Epithelial cell of esophagus (primary cell): ENCODE measurements at regions not wholly inside any gene's neighbourhood (a gene's known extent, or its start where the extent isn't known, plus 50 kb on each side); places are given as distances from the start of the nearest gene placed in this dataset.

ENCODE experiments used
- DNase-seq: peaks from one replicate; pipeline ENCODE4 v3.0.0; 2010; ENCODE audit warnings: low read depth
- H3K4me3 ChIP-seq: 2 replicates; pipeline ENCODE4 v1.5.1; 2011; ENCODE audit warnings: mild to moderate bottlenecking, low read length, control low read depth
- CTCF ChIP-seq: IDR thresholded peaks from 2 replicates; pipeline ENCODE4 v1.5.1; 2011; ENCODE audit warnings: low read depth, mild to moderate bottlenecking, low read length, control low read depth, inconsistent platforms; ENCODE audit not compliant: insufficient read depth; ENCODE audit errors: missing control alignments

DNA sequence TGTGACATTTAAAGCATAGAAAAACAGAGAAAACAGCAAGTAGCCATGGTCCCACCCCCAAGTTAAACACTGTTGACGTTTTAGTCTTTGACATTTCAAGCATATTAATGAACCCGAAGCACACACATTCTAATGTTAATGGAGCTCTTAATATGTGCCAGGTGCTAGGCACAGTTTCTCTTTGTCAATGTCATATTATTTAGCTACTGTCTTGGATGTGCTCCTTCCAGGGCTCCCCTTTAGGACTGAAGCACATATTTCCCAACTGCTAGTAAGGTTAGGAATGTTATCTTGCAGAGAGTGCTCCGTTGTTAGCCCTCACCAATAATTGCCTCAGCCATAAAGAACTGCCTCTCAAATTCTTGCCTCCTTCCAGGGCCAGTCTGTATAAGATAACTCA, 716.6 kb upstream of the TENM4 start:
- no peak overlapping the region for H3K4me3 ChIP-seq
- no peak for DNase-seq
- no peak for TF ChIP-seq CTCF

DNA sequence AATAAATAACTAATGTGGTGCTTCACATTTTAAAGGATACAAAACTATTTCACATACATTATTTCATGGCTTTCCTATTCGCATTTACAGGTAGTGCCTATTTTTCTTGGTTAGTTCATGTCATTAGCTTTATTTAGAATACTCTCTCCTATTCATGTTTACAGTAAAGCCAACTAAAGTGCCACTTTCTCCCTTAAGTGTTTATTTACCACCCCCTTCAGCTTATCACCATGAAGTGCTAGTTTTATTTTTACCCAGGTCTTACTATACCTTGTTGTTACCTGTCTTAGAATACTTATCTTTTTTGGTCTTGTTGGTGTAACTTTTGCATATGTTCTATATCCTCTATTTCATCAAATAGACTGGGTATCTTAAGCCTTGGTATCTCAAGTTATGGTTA, 715.2 kb upstream of the TENM4 start:
- TF ChIP-seq CTCF, result no peak
- H3K4me3 ChIP-seq, result no peak overlapping the region
- no peak for DNase-seq

- DNase-seq, result peak; percentile 49
- no peak overlapping the region for H3K4me3 ChIP-seq
- TF ChIP-seq CTCF, result peak; percentile 64
Measured at GRCh38 chr11:80155412-80156017, 714.7 kb upstream of the TENM4 start.

DNA sequence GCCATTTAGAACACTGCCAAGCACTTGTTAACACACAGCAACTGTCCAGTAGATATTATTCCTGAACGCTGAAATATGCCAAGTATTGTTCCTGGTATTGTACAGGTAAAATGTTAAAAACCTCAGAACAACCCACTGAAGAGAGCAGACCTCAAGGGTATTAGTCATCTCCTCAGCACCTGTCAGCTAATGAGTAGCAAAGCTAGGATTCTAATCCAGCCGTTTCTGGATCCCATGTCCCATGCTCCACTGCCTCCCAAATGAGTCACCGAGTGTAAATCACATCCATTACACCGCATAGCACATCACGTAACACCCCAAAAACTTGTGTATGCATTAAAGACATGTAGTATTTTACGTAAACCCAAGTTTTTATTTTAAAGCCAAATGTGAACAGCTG, 705.4 kb upstream of the TENM4 start:
- no peak overlapping the region for H3K4me3 ChIP-seq
- TF ChIP-seq CTCF, result no peak
- peak; percentile 56 for DNase-seq

DNA sequence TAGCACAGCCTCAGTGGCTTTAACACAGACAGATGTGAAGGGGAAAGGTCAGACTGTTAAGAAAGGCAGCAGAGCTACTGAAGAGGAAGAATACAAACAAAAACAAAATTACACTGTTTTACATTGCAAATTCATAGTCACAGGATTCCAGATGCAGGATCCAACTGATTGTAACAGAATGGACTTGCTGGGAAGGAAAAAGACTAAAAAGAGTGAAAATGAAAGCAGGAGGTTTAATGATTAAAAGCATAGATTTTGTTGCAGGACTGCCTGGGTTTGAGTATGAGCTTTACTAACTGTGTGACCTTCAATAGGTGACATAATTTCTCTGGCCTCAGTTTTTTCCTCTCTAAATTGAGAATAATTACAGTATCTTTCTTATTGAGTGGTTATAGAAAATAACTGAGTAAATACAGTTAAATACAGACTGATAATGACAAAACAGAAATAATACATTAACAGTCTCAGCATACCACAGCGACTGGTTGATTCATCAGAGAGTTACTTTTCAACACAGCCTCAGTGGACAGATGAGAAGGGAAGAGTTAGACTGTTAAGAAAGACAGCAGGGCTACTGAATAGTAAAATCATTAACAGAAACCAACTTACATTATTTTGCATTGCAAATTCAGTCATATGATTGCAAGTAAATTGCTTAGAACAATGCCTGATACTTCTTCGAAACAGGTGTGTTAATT, 704.2 kb upstream of the TENM4 start:
- no peak overlapping the region for H3K4me3 ChIP-seq
- TF ChIP-seq CTCF, result no peak
- DNase-seq, result no peak

GRCh38 chr11:80136991-80137390, 696.2 kb upstream of the TENM4 start:
- TF ChIP-seq CTCF, result no peak
- no peak overlapping the region for H3K4me3 ChIP-seq
- peak; percentile 9 for DNase-seq

DNA sequence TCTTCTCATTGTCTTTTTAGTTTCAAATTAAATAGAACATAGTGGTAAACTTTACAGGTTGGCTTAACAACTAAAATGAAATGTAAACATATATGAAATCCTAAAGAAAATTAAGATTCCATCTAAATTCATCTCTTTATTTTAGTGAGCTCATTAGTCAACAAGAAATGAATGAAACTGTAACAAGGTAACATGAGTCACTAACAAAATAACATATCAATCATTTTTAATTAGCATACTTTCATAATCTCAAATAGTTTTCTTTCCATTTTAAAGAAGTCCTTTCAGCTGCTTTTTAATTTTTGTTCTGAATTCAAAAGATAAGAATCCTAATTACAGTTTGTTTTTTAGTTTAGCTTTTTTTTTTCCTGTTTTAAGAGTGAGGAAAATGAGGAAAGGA, 688.6 kb upstream of the TENM4 start:
- no peak overlapping the region for H3K4me3 ChIP-seq
- DNase-seq, result no peak
- no peak for TF ChIP-seq CTCF
